WTC11 (cell line): ENCODE measurements at regions not wholly inside any gene's neighbourhood (a gene's known extent, or its start where the extent isn't known, plus 50 kb on each side); places are given as distances from the start of the nearest gene placed in this dataset.

Experiments used
- FOXK1 ChIP-seq: sonication (generic); formaldehyde crosslinking; IDR thresholded peaks from 2 replicates; pipeline ENCODE4 v1.8.0; 2022; ENCODE audit warnings: mild to moderate bottlenecking, moderate library complexity, missing genetic modification reagents
- NR1H2 ChIP-seq: sonication (generic); formaldehyde crosslinking; IDR thresholded peaks from 2 replicates; pipeline ENCODE4 v1.9.0; 2021; ENCODE audit warnings: mild to moderate bottlenecking, moderate library complexity, missing genetic modification reagents

GRCh38 chr3:144868506-144868905 is 896.9 kb downstream of the DIPK2A start:
- TF ChIP-seq FOXK1 (CRISPR knock-in tag) (no peak), NR1H2 (CRISPR knock-in tag) (no peak)
